Neuronal stem cell (in vitro differentiated cells): ENCODE measurements at regions not wholly inside any gene's neighbourhood (a gene's known extent, or its start where the extent isn't known, plus 50 kb on each side); places are given as distances from the start of the nearest gene placed in this dataset.

ENCODE experiments used
- DNase-seq: peaks from one replicate; pipeline ENCODE4 v3.0.0-alpha.2; 2013; ENCODE audit warnings: low spot score
- H2AFZ ChIP-seq: one replicate; pipeline ENCODE4 v1.6.1; 2013; ENCODE audit warnings: mild to moderate bottlenecking, low read length, inconsistent platforms
- H2AK5ac ChIP-seq: 2 replicates; pipeline ENCODE4 v1.6.1; 2013; ENCODE audit warnings: low read depth, mild to moderate bottlenecking, inconsistent platforms, low read length, moderate library complexity, mixed read lengths
- H2BK120ac ChIP-seq: 2 replicates; pipeline ENCODE4 v1.6.1; 2013; ENCODE audit warnings: low read depth, mild to moderate bottlenecking, inconsistent platforms, low read length, moderate library complexity, mixed read lengths
- H2BK12ac ChIP-seq: one replicate; pipeline ENCODE4 v1.6.1; 2013; ENCODE audit warnings: low read length, inconsistent platforms
- H2BK15ac ChIP-seq: 2 replicates; pipeline ENCODE4 v1.6.1; 2013; ENCODE audit warnings: mild to moderate bottlenecking, low read length, inconsistent platforms, mixed read lengths
- H2BK5ac ChIP-seq: one replicate; pipeline ENCODE4 v1.6.1; 2013; ENCODE audit warnings: inconsistent platforms, mild to moderate bottlenecking, low read length, moderate library complexity
- H3K14ac ChIP-seq: one replicate; pipeline ENCODE4 v1.6.1; 2013; ENCODE audit warnings: low read length, inconsistent platforms
- H3K18ac ChIP-seq: 2 replicates; pipeline ENCODE4 v1.6.1; 2013; ENCODE audit warnings: low read length, inconsistent platforms
- H3K23ac ChIP-seq: 2 replicates; pipeline ENCODE4 v1.6.1; 2013; ENCODE audit warnings: low read depth, mild to moderate bottlenecking, mixed read lengths, low read length, inconsistent platforms; ENCODE audit not compliant: poor library complexity
- H3K27ac ChIP-seq: replicated peaks from 3 replicates; pipeline ENCODE4 v1.5.1; 2013; ENCODE audit warnings: low read length, inconsistent platforms
- H3K27me3 ChIP-seq, 3 experiments: 2 replicates each; pipeline ENCODE4 v1.6.1; 2013; ENCODE audit warnings: low read length in 3 of 3, mild to moderate bottlenecking in 2 of 3, inconsistent platforms in 1 of 3, low read depth in 1 of 3, mixed read lengths in 1 of 3, moderate library complexity in 1 of 3; ENCODE audit not compliant: control insufficient read depth in 3 of 3, insufficient read depth in 3 of 3
- H3K36me3 ChIP-seq, 2 donors: replicated peaks in 1 of 2; 2 replicates each; pipeline ENCODE4 v1.6.1; 2013; ENCODE audit warnings: low read length in 2 of 2; ENCODE audit not compliant: control insufficient read depth in 2 of 2, insufficient read depth in 2 of 2
- H3K4ac ChIP-seq: 2 replicates; pipeline ENCODE4 v1.6.1; 2013; ENCODE audit warnings: inconsistent platforms, mild to moderate bottlenecking, low read length, moderate library complexity
- H3K4me1 ChIP-seq, 2 donors: 1 replicate in 1 of 2; 2 replicates in 1 of 2; pipeline ENCODE4 v1.6.1; 2013; ENCODE audit warnings: low read length in 2 of 2, low read depth in 1 of 2; ENCODE audit not compliant: control insufficient read depth in 2 of 2, insufficient read depth in 1 of 2
- H3K4me2 ChIP-seq: one replicate; pipeline ENCODE4 v1.6.1; 2013; ENCODE audit warnings: mild to moderate bottlenecking, low read length, inconsistent platforms; ENCODE audit not compliant: insufficient read depth, poor library complexity, severe bottlenecking
- H3K4me3 ChIP-seq, 2 donors: 2 replicates each; pipeline ENCODE4 v1.5.1; 2013; ENCODE audit warnings: low read length in 2 of 2, mild to moderate bottlenecking in 2 of 2, inconsistent platforms in 1 of 2, moderate library complexity in 1 of 2
- H3K79me1 ChIP-seq: one replicate; pipeline ENCODE4 v1.6.1; 2013; ENCODE audit warnings: low read depth, mild to moderate bottlenecking, inconsistent platforms, low read length, moderate library complexity
- H3K9ac ChIP-seq: one replicate; pipeline ENCODE4 v1.6.1; 2013; ENCODE audit warnings: mild to moderate bottlenecking, low read depth, low read length, inconsistent platforms; ENCODE audit not compliant: poor library complexity
- H3K9me3 ChIP-seq, 2 donors: replicated peaks in 1 of 2; 2 replicates each; pipeline versions ENCODE3 to v1.6.1; 2013; ENCODE audit warnings: low read length in 2 of 2, mild to moderate bottlenecking in 2 of 2, inconsistent platforms in 1 of 2, low read depth in 1 of 2, mixed read lengths in 1 of 2, moderate library complexity in 1 of 2; ENCODE audit not compliant: control insufficient read depth in 2 of 2, insufficient read depth in 1 of 2
- H4K8ac ChIP-seq: one replicate; pipeline ENCODE4 v1.6.1; 2013; ENCODE audit warnings: low read depth, mild to moderate bottlenecking, inconsistent platforms, low read length, moderate library complexity
- H4K91ac ChIP-seq: one replicate; pipeline ENCODE4 v1.6.1; 2013; ENCODE audit warnings: low read length, low read depth, mild to moderate bottlenecking, inconsistent platforms; ENCODE audit not compliant: poor library complexity
- WGBS, 2 donors: extraction: QIAGEN DNeasy Blood & Tissue Kit; methylation state at CpG; one replicate each; pipeline ENCODE4 v1.1.7; 2013; ENCODE audit warnings: missing lambda C conversion rate in 2 of 2, mixed read lengths in 1 of 2; ENCODE audit not compliant: insufficient read length in 2 of 2, insufficient replicate concordance in 1 of 2; ENCODE audit errors: extremely low coverage in 2 of 2; 5-methylcytosine and 5-hydroxymethylcytosine counted together

DNA sequence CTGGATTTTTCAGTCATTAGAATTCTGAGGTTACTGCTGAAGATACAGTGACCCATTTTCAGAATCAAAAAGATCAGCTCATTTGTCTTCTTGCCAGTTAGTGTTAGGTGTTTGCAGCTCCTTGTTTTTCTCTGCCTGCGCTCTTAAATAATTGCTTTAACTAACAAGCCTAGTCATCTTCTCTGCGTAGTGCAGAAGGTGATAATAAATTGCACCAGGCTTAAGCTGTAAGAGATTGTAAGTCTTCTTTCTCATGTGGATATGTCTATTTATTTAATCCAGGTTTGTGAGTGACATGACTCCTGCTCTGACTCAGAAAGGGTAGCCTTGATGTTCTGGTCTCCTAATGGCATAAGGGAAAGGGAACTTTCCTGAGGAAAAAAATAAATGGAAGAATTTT lies 167.2 kb downstream of the CEP135 start:
- WGBS, 2 donors, result no CpG with 5 or more reads among the region's 2 CpGs
- Histone ChIP-seq H3K4me3 (no peak overlapping the region), H3K4me2 (no peak overlapping the region), H3K4me1 (peaks cover 0 to 6% of the 10 kb centered on the region in 2 donors), H3K14ac (no peak overlapping the region), H3K9ac (no peak overlapping the region), H2AK5ac (no peak overlapping the region), H3K27me3 (no peaks in the 10 kb centered on the region), H3K79me1 (no peaks in the 10 kb centered on the region), H3K9me3 (no peaks in the 10 kb centered on the region), H4K91ac (no peak overlapping the region), H4K8ac (no peak overlapping the region), H2AFZ (no peak overlapping the region), H3K18ac (no peak overlapping the region), H3K23ac (no peak overlapping the region), H3K36me3 (no peaks in the 10 kb centered on the region), H2BK12ac (no peak overlapping the region), H3K27ac (no peak overlapping the region), H2BK120ac (no peak overlapping the region), H2BK15ac (no peak overlapping the region), H3K4ac (no peak overlapping the region), H2BK5ac (no peak overlapping the region)
- DNase-seq, result no peak

DNA sequence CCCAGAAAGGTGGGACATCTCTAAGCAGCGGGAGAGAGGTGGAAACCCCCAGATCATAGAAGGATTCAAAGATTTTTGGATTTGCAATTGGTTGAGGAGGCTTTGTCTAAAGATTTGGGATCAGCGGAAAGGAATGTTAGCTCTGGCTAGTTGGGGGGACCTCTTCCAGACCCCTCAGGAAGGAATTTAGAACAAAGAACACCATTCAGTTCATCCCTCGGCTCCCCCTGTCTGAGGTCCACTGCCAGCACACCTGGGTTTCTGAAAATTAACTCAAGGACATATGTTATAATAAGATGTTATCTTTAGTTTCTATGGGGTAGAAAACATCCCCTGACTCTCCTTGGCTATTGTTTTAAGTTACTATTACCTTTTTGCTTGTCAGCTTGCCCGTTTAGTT lies 163.6 kb downstream of the CEP135 start:
- Histone ChIP-seq H3K27ac (peak overlapping the region; percentile 31), H2BK5ac (no peak overlapping the region), H2BK120ac (no peak overlapping the region), H3K4ac (no peak overlapping the region), H3K23ac (no peak overlapping the region), H3K79me1 (peaks cover 2% of the 10 kb centered on the region), H3K4me1 (peaks cover 0 to 6% of the 10 kb centered on the region in 2 donors), H2BK15ac (no peak overlapping the region), H3K4me2 (no peak overlapping the region), H3K9ac (no peak overlapping the region), H3K14ac (no peak overlapping the region), H3K18ac (no peak overlapping the region), H3K36me3 (no peaks in the 10 kb centered on the region), H2AK5ac (no peak overlapping the region), H3K9me3 (no peaks in the 10 kb centered on the region), H4K91ac (no peak overlapping the region), H3K4me3 (no peak overlapping the region), H2AFZ (no peak overlapping the region), H2BK12ac (no peak overlapping the region), H4K8ac (no peak overlapping the region), H3K27me3 (no peaks in the 10 kb centered on the region)
- WGBS, 2 donors, result no CpG with 5 or more reads among the region's 4 CpGs
- DNase-seq, result peak; percentile 30

DNA sequence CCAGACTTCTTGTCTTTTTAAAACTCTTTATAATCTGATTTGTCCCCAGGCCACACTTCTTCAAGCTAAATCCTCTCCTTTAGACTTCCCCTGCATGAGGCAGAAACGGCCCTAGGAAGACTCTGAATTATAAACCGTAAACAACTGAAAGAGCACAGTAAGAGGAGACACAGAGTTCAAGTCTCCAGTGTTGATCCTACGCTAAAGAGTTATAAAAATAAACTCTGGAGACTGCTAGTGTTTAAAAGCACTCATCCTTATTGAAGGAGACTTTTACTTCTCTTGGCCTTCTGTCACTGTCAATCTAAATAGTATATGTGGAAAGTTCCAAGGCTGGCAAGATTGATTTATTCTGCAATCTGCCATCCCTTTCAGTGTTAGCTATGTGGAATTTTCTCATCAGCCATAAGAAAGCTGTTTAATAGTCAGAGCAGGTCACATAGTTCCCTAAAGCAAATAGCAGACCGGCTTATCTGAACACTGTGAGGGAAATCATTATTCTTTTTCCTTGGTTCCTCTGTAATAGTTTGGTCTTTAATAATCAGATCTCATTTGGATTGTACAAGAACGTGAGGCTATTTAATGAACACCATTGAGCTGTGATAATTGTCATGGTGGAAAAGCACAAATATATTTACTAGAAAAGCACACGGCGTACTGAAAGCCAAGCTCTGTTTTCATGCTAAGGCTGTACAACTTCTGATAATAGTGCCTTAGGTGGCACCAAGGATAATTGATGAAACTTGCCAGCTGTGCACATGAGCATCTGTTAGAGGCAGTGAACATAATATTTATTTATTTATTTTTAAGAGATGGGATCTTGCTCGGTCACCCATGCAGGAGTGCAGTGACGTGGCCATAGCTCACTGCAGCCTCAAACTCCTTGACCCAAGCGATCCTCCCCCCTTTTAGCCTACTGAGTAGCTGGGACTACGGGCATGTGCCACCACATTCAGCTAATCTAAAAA lies 157.7 kb downstream of the CEP135 start:
- H4K8ac ChIP-seq, result no peak overlapping the region
- H3K23ac ChIP-seq, result no peak overlapping the region
- H3K9ac ChIP-seq, result no peak overlapping the region
- no peak overlapping the region for H2BK5ac ChIP-seq
- no peak overlapping the region for H3K18ac ChIP-seq
- H3K27ac ChIP-seq, result no peak overlapping the region
- H3K27me3 ChIP-seq, result no peaks in the 10 kb centered on the region
- H2AFZ ChIP-seq, result no peak overlapping the region
- no peak overlapping the region for H2BK120ac ChIP-seq
- H2BK12ac ChIP-seq, result no peak overlapping the region
- peaks cover 2 to 4% of the 10 kb centered on the region in 2 donors for H3K4me1 ChIP-seq
- H4K91ac ChIP-seq, result no peak overlapping the region
- no peak for DNase-seq
- H3K36me3 ChIP-seq, result no peaks in the 10 kb centered on the region
- no peak overlapping the region for H3K4me2 ChIP-seq
- H3K9me3 ChIP-seq, result no peaks in the 10 kb centered on the region
- no peak overlapping the region for H3K14ac ChIP-seq
- no peak overlapping the region for H3K4ac ChIP-seq
- no peak overlapping the region for H2AK5ac ChIP-seq
- WGBS, 2 donors, result no CpG with 5 or more reads among the region's 11 CpGs
- H3K79me1 ChIP-seq, result peaks cover 2% of the 10 kb centered on the region
- H3K4me3 ChIP-seq, result no peak overlapping the region
- no peak overlapping the region for H2BK15ac ChIP-seq

DNA sequence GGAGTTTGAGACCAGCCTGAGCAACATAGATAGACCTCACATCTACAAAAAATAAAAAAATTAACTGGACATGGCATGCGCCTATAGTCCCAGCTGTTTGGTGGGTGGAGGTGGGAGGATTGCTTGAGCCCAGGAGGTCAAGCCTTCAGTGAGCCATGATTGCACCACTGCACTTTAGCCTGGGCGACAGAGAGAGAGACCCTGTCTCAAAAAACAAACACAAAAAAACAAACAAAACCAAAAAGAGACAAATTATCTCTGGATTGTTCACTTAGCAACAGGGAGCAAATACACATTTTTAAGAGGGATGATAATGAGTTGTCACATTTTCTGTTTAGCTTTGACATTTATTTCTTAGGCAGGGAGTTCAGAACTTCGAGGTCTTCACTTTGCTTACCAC lies 155.4 kb downstream of the CEP135 start:
- H3K4me3 ChIP-seq, result no peak overlapping the region
- H3K9me3 ChIP-seq, result no peaks in the 10 kb centered on the region
- H3K27ac ChIP-seq, result no peak overlapping the region
- no peaks in the 10 kb centered on the region for H3K27me3 ChIP-seq
- DNase-seq, result no peak
- H3K79me1 ChIP-seq, result peaks cover 4% of the 10 kb centered on the region
- no peak overlapping the region for H4K91ac ChIP-seq
- no peaks in the 10 kb centered on the region for H3K36me3 ChIP-seq
- no peak overlapping the region for H3K18ac ChIP-seq
- H2BK15ac ChIP-seq, result no peak overlapping the region
- H4K8ac ChIP-seq, result no peak overlapping the region
- no CpG with 5 or more reads among the region's 3 CpGs for WGBS, 2 donors
- no peak overlapping the region for H3K9ac ChIP-seq
- H2BK120ac ChIP-seq, result no peak overlapping the region
- H3K4me2 ChIP-seq, result no peak overlapping the region
- H3K4me1 ChIP-seq, result peaks cover 2 to 4% of the 10 kb centered on the region in 2 donors
- H2BK12ac ChIP-seq, result no peak overlapping the region
- no peak overlapping the region for H3K4ac ChIP-seq
- no peak overlapping the region for H3K23ac ChIP-seq
- no peak overlapping the region for H2AK5ac ChIP-seq
- no peak overlapping the region for H2AFZ ChIP-seq
- no peak overlapping the region for H2BK5ac ChIP-seq
- no peak overlapping the region for H3K14ac ChIP-seq
